ENCODE measurements at regions not wholly inside any gene's neighbourhood (a gene's known extent, or its start where the extent isn't known, plus 50 kb on each side); places are given as distances from the start of the nearest gene placed in this dataset.

- no peaks in the 10 kb centered on the region for H3K36me3 ChIP-seq (replicated peaks in 1 of 2; ENCODE audit: control insufficient read depth in 1 of 2, insufficient read depth in 2 of 2, low read length in 1 of 2)
- no peak overlapping the region for H3K4me3 ChIP-seq (ENCODE audit: low read depth in 2 of 2, low read length in 1 of 2)
- POLR2A ChIA-PET: no interaction called here
- no peak for DNase-seq
- H3K9me2 ChIP-seq: no peaks in the 10 kb centered on the region
- no peak overlapping the region for H3K9ac ChIP-seq
- no peaks in the 10 kb centered on the region for H3K9me3 ChIP-seq
- H3K27ac ChIP-seq (ENCODE audit: low read depth in 2 of 2, low read length in 1 of 2): no peak overlapping the region
- TF ChIP-seq ZBTB33 (IDR thresholded peaks at IDR 0.05; ENCODE audit: borderline replicate concordance, low read depth) (no peak), CHD2 (IDR thresholded peaks at IDR 0.05; ENCODE audit: low read length, partially characterized antibody) (no peak), FOSL2 (IDR thresholded peaks at IDR 0.05; ENCODE audit: borderline replicate concordance, low read depth) (no peak), CTCF (IDR thresholded peaks at IDR 0.05) (no peak), TCF12 (IDR thresholded peaks at IDR 0.05) (no peak), GABPA (IDR thresholded peaks at IDR 0.05; ENCODE audit: low read depth) (no peak), POLR2AphosphoS5 (IDR thresholded peaks at IDR 0.05; ENCODE audit: low read depth, low read length) (no peak), USF1 (IDR thresholded peaks at IDR 0.05; ENCODE audit: borderline replicate concordance, low read depth) (no peak), RCOR1 (IDR thresholded peaks at IDR 0.05; ENCODE audit: low read length) (no peak), MXI1 (IDR thresholded peaks at IDR 0.05; ENCODE audit: low read depth, low read length) (no peak)
- peaks cover 0 to 4% of the 10 kb centered on the region in 2 experiments; a peak in 1 of 4 replicates for H3K4me1 ChIP-seq (ENCODE audit: control insufficient read depth in 1 of 2, insufficient read depth in 2 of 2, low read depth in 1 of 2, low read length in 1 of 2)
- no peak overlapping the region for H3K4me2 ChIP-seq
- no peaks in the 10 kb centered on the region for H4K20me1 ChIP-seq (ENCODE audit: insufficient read depth)
- H3K79me2 ChIP-seq (ENCODE audit: insufficient read depth): no peaks in the 10 kb centered on the region
- CTCF ChIA-PET: no interaction called here
- no peaks in the 10 kb centered on the region for H3F3A ChIP-seq (replicated peaks; ENCODE audit: insufficient read depth)
- no peaks in the 10 kb centered on the region for H3K27me3 ChIP-seq (ENCODE audit: insufficient read depth)
- H2AFZ ChIP-seq (ENCODE audit: low read depth): no peak overlapping the region
Observed at GRCh38 chr5:54670281-54670680, 152.7 kb downstream of the SNX18 start.

GRCh38 chr5:54669845-54670244 is 152.3 kb downstream of the SNX18 start:
- Histone ChIP-seq H3K9ac (no peak overlapping the region), H3K4me1 (ENCODE audit: control insufficient read depth in 1 of 2, insufficient read depth in 2 of 2, low read depth in 1 of 2, low read length in 1 of 2) (peaks cover 0 to 4% of the 10 kb centered on the region in 2 experiments; a peak in 1 of 4 replicates), H3K27ac (ENCODE audit: low read depth in 2 of 2, low read length in 1 of 2) (no peak overlapping the region), H4K20me1 (ENCODE audit: insufficient read depth) (no peaks in the 10 kb centered on the region), H2AFZ (ENCODE audit: low read depth) (no peak overlapping the region), H3K9me3 (no peaks in the 10 kb centered on the region), H3K9me2 (no peaks in the 10 kb centered on the region), H3K4me2 (no peak overlapping the region), H3K79me2 (ENCODE audit: insufficient read depth) (no peaks in the 10 kb centered on the region), H3K4me3 (ENCODE audit: low read depth in 2 of 2, low read length in 1 of 2) (no peak overlapping the region), H3F3A (replicated peaks; ENCODE audit: insufficient read depth) (no peaks in the 10 kb centered on the region), H3K36me3 (replicated peaks in 1 of 2; ENCODE audit: control insufficient read depth in 1 of 2, insufficient read depth in 2 of 2, low read length in 1 of 2) (no peaks in the 10 kb centered on the region), H3K27me3 (ENCODE audit: insufficient read depth) (no peaks in the 10 kb centered on the region)
- ChIA-PET CTCF (no interaction called here), POLR2A (no interaction called here)
- 4% methylated on average over 1 of the region's 1 CpG for WGBS (ENCODE audit: low lambda C conversion rate)
- DNase-seq: no peak
- TF ChIP-seq MXI1 (IDR thresholded peaks at IDR 0.05; ENCODE audit: low read depth, low read length) (no peak), IRF3 (IDR thresholded peaks at IDR 0.05; ENCODE audit: low read depth, low read length) (no peak), SMC3 (IDR thresholded peaks at IDR 0.05; ENCODE audit: low read depth, low read length) (no peak), YY1 (IDR thresholded peaks at IDR 0.05; ENCODE audit: low read depth) (no peak), RXRA (IDR thresholded peaks at IDR 0.05; ENCODE audit: borderline replicate concordance, low read depth) (no peak), NFIC (IDR thresholded peaks at IDR 0.05; ENCODE audit: borderline replicate concordance) (no peak), TCF12 (IDR thresholded peaks at IDR 0.05) (no peak), JUND (IDR thresholded peaks at IDR 0.05) (no peak), MEF2A (IDR thresholded peaks at IDR 0.05; ENCODE audit: borderline replicate concordance, low read depth) (no peak), FOXM1 (IDR thresholded peaks at IDR 0.05; ENCODE audit: low read depth) (no peak), TEAD4 (IDR thresholded peaks at IDR 0.05; ENCODE audit: borderline replicate concordance, insufficient read depth) (no peak), USF1 (IDR thresholded peaks at IDR 0.05; ENCODE audit: borderline replicate concordance, low read depth) (no peak), MAX (IDR thresholded peaks at IDR 0.05; ENCODE audit: low read depth) (no peak), PBX3 (IDR thresholded peaks at IDR 0.05) (no peak), EZH2phosphoT487 (IDR thresholded peaks at IDR 0.05; ENCODE audit: borderline replicate concordance, low read depth) (no peak)

Data from SK-N-SH (cell line).